ENCODE measurements at regions not wholly inside any gene's neighbourhood (a gene's known extent, or its start where the extent isn't known, plus 50 kb on each side); places are given as distances from the start of the nearest gene placed in this dataset.
A peak's percentile ranks its signal among the peaks of the same experiment; 100 is the strongest.
"Not testable (repeated sequence)": the region's sequence is repeated elsewhere in the genome, so short reads cannot be mapped to it uniquely, and the experiment has no call there.

- H3K27ac Mint-ChIP-seq: not testable (repeated sequence)
Measured at GRCh38 chr20:30007496-30007895, 1250.0 kb upstream of the DEFB115 start.

More at GRCh38 chr20:30007496-30007895, 1250.0 kb upstream of the DEFB115 start:
- H3K9me3 Mint-ChIP-seq; H3K27me3 ChIP-seq (replicated peaks in 1 of 2; ENCODE audit: control insufficient read depth in 2 of 2, extremely low read depth in 1 of 2, insufficient read depth in 2 of 2, low read length in 1 of 2); H3K36me3 Mint-ChIP-seq; H3K27me3 Mint-ChIP-seq; H3K9me3 ChIP-seq; CTCF ChIA-PET; H3K4me3 Mint-ChIP-seq; ATAC-seq (replicated peaks in 1 of 4); POLR2A ChIA-PET; H3K4me3 ChIP-seq (ENCODE audit: control insufficient read depth in 1 of 2, extremely low read depth in 1 of 2, low read length in 1 of 2); H3K4me1 ChIP-seq (ENCODE audit: control insufficient read depth in 1 of 2, extremely low read depth in 1 of 2, insufficient read depth in 2 of 2, low read length in 2 of 2); H3K36me3 ChIP-seq (ENCODE audit: control insufficient read depth in 2 of 2, extremely low read depth in 1 of 2, insufficient read depth in 1 of 2, low read length in 1 of 2); H3K27ac ChIP-seq (ENCODE audit: low read length); H3K4me1 Mint-ChIP-seq: not testable (repeated sequence)
- peak in 4 of 35 experiments; percentile 0 to 4 (median 2) for DNase-seq
- no CpG with 5 or more reads among the region's 4 CpGs for WGBS (ENCODE audit: insufficient coverage)

All from T-cell (primary cell).